ENCODE measurements at regions not wholly inside any gene's neighbourhood (a gene's known extent, or its start where the extent isn't known, plus 50 kb on each side); places are given as distances from the start of the nearest gene placed in this dataset.

- Histone ChIP-seq H3K9me3 (no peaks in the 10 kb centered on the region), H3K27ac (no peak overlapping the region), H3K27me3 (no peaks in the 10 kb centered on the region), H3K4me1 (no peaks in the 10 kb centered on the region), H3K4me3 (no peak overlapping the region), H3K36me3 (no peaks in the 10 kb centered on the region)
- ATAC-seq (no peak), DNase-seq (no peak)
- WGBS, 4 donors, result 75 to 85% (median 81%) methylated on average over 3 of the region's 3 CpGs
- TF ChIP-seq CTCF (IDR thresholded peaks at IDR 0.05) (no peak), POLR2A (IDR thresholded peaks at IDR 0.05) (no peak)
- intact Hi-C loops (cut with DNase I), result no loop called here
These were observed 560.0 kb upstream of the NRG3 start for GRCh38 chr10:81315026-81315425.

GRCh38 chr10:81348003-81348402 lies 527.0 kb upstream of the NRG3 start:
- no peak for DNase-seq
- intact Hi-C loops (cut with DNase I), result no loop called here

GRCh38 chr10:81367132-81367531 lies 507.9 kb upstream of the NRG3 start:
- intact Hi-C loops (cut with DNase I), result no loop called here
- Histone ChIP-seq H3K4me3 (no peak overlapping the region), H3K9me3 (peaks cover 0 to 9% (median 0%) of the 10 kb centered on the region in 12 donors), H3K27me3 (no peaks in the 10 kb centered on the region), H3K27ac (no peak overlapping the region), H3K4me1 (no peaks in the 10 kb centered on the region), H3K36me3 (no peaks in the 10 kb centered on the region)
- WGBS, 4 donors, result 1 to 8% (median 7%) methylated on average over 2 of the region's 2 CpGs
- ATAC-seq (no peak), DNase-seq (no peak)
- TF ChIP-seq CTCF (IDR thresholded peaks at IDR 0.05), result no peak
- no peak for TF ChIP-seq POLR2A (IDR thresholded peaks at IDR 0.05)

More at GRCh38 chr10:81348003-81348402, 527.0 kb upstream of the NRG3 start:
- no peak for ATAC-seq
- no peaks in the 10 kb centered on the region for H3K4me1 ChIP-seq
- H3K36me3 ChIP-seq, result no peaks in the 10 kb centered on the region
- H3K4me3 ChIP-seq, result no peak overlapping the region
- WGBS, 4 donors, result 75 to 90% (median 78%) methylated on average over 1 of the region's 1 CpG
- no peaks in the 10 kb centered on the region for H3K27me3 ChIP-seq
- peaks cover 0 to 10% (median 0%) of the 10 kb centered on the region in 12 donors for H3K9me3 ChIP-seq
- no peak for TF ChIP-seq POLR2A (IDR thresholded peaks at IDR 0.05)
- no peak for TF ChIP-seq CTCF (IDR thresholded peaks at IDR 0.05)
- H3K27ac ChIP-seq, result no peak overlapping the region

GRCh38 chr10:81386817-81387216 lies 488.2 kb upstream of the NRG3 start:
- no peaks in the 10 kb centered on the region for H3K36me3 ChIP-seq
- no peak overlapping the region for H3K27ac ChIP-seq
- H3K9me3 ChIP-seq, result peaks cover 0 to 11% (median 0%) of the 10 kb centered on the region in 12 donors
- WGBS, 4 donors, result 62 to 81% (median 79%) methylated on average over 3 of the region's 3 CpGs
- intact Hi-C loops (cut with DNase I), result no loop called here
- ATAC-seq, result no peak
- DNase-seq, result no peak
- no peaks in the 10 kb centered on the region for H3K27me3 ChIP-seq
- TF ChIP-seq POLR2A (IDR thresholded peaks at IDR 0.05) (no peak), CTCF (IDR thresholded peaks at IDR 0.05) (no peak)
- H3K4me1 ChIP-seq, result no peaks in the 10 kb centered on the region
- no peak overlapping the region for H3K4me3 ChIP-seq
